HUDEP-2 (cell line): ENCODE measurements at regions not wholly inside any gene's neighbourhood (a gene's known extent, or its start where the extent isn't known, plus 50 kb on each side); places are given as distances from the start of the nearest gene placed in this dataset.

Experiments used
- DNase-seq, 76 experiments: peaks; one replicate each; lab custom pipeline; 2025; ENCODE audit not compliant: unreplicated experiment in 76 of 76; lab: John Stamatoyannopoulos, UW

DNA sequence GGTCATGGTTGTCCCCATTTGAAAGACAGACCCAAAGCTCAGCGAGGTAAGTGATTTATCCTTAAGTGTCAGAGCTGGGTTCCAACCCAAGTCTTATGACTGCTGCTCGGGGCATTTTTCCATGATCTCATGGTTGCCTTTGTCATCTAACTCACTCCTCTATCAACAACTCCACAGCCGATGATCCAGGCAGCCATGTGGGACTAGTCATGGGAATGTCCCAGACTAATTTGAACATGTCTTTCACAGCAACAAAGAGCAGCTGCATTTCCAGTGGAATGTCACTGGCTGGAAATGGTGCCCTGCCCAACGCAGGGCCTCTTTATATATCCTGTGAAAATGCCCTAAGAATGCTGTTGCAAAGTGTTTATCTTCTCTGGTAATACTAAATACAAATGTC, 284.8 kb upstream of the PPARGC1A start:
- no peak for DNase-seq

DNA sequence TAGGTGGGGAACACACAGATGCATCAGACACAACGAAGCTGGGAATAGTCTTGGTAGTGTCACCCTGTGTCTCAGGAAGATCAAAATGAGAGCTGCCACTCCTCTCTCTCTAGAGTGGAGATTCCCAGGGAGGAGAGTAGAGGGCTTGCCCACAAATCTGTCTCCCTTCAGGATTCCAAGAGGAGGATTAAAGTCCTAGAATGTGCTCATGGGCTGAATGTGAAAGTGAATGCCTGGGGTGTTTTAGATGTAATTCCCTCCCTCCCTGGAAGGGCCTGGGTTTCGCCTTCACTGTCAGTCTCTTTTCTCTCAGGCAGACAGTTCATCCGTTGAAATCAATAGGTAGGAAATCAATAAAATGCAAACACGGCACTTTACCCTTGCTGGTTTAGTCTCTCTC, 282.6 kb upstream of the PPARGC1A start:
- DNase-seq, result no peak

DNA sequence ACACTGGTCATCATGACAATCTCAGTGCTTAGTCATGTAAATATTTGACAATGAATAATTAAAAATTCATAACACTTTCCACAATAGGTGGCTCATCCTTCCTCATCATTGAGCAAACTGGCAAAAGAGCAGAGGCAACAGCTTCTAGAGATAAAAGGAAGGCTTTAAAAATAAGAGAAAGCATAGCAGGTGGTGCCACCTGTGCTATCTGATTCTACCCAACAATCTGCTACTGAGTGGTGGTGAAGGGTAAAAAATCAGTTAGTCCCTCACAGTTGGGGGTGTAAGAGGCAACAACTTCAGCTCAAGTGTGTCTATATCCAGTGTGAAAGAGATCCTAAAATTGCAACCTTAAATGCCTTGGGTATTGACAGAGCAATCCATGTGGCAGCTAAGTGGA, 280.1 kb upstream of the PPARGC1A start:
- DNase-seq, result no peak

DNA sequence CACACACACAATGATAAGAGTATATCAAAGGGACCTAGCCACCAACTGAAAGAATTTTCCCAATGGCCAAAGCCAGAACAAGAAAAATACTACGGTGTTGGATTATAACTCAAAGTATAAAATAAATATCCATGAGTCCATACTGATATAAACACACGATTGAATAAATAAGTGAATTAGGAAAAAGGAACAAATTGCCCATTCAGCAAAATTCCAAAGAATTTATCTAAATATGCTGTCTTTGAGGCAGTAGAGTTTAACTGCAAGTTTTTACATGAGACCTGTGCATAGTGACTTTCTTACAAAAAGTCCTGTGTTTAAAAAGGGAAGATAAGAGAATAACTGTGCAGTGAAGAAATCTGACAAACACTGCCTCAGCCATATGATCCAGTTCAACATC, 278.8 kb upstream of the PPARGC1A start:
- DNase-seq, result no peak

DNA sequence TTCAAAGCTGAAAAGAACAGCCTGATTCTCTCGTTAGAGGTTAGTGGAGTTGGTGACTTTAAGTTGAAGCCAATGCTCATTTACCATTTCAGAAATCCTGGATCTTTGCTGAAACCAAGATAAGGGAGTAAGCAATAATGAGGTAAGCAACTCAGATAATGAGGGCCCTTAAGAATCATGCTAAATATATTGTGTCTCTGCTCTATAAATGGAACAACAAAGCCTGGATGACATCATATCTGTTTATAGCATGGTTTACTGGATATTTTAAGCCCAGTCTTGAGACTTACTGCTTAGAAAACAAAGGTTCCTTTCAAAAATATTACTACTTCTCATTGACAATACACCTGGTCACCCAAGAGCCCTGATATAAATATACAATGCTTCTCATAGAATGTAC, 276.7 kb upstream of the PPARGC1A start:
- no peak for DNase-seq

DNA sequence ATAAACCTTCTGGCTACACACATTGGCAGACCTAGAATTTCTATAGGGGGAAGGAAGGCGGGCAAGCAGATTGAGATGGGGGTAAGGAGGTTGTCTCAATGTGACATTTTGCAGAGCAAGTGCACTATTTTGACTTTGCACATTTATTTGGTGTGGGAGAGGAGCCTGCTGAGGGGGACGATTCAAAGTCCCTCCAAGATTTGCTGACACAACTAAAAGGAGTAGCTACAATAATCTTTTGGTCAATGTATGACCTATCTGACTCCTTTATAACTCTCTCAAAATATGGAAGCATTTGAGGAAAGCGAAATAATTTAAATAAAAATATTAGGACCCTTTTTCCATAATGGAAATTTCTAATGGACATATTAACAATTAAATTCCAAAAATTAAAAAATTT, 274.9 kb upstream of the PPARGC1A start:
- no peak for DNase-seq

DNA sequence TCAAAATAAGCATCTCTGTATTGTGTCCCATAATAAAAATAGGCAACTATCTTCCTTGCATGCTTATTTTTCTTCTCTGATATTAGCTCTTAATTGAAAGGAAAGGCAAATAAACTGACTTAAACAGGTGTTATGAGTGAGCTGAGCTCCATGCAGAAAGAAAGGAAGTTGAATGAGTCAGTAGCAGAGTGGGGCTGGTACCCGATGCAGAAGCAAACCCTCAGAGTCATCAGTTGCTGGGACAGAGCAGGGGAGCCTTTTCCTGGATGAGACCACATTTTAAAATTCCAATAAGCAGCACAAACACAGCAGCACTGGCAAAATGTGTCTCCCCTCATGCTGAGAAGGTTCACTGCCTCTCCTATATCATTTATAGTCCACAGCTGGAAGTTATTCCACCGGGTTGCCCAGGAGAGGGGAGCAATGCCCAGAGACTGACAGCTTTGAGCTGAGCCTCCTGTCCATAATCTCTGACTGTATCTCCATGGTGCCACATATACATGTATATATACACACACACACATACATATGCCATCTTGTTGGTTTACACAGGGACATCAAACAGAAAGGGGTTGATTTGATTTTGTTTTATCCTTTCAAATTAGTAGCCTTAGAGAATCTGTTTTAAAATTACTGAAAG, 274.3 kb upstream of the PPARGC1A start:
- no peak for DNase-seq

DNA sequence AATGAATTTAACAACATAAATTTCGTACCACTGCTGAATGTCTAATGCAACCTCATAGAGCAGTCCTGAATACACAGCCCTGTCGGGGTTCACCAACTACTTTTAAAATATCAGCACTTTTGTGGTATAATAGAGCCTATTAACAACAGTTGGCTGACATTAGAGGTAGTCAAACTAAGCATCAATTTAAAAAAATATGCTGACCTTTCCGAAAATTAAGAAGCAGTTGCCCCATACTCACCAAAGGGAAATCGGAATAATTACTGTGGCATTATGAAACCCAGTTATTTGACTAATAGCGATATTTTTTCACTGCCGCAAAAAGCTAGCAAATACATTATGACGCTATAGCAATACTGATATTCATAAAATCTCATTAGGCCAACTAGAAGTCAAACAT, 273.5 kb upstream of the PPARGC1A start:
- no peak for DNase-seq

DNA sequence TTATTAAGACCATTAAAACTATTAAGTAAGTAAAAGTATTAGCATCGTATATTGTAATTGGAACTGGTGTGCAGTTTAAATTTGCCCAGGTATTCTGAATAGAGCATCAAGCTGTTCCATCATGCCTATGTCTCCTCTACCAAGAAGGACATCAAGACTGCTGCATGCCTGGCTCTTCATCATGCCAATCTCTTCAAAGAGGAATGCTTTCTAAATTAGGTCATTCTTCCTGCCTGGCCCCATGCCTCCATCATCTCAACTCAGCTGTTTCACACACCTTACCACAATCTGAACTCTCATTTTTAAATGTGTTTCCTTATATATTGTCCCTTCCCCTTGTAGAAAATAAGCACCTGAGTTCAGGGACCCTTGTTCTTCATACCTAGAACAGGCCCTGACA, 270.5 kb upstream of the PPARGC1A start:
- no peak for DNase-seq

DNA sequence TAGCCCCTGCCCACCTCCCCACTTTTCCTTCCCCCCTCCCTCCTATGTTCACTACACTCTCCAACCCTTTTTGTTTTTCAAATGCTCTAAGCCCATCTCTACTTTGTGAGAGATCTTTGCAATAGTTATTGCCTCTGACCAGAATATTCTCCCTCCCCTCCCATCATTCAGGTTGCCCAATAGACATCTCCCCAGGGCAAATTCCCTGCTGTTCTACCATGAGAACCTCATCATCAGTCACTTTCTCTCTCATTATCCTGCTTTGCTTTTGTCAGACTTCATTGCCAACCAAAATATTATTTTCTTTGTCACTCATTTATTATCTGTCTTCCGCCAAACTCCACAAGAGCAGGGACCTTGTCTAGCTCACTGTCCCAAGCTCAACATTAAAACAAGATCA, 268.2 kb upstream of the PPARGC1A start:
- DNase-seq, result no peak

DNA sequence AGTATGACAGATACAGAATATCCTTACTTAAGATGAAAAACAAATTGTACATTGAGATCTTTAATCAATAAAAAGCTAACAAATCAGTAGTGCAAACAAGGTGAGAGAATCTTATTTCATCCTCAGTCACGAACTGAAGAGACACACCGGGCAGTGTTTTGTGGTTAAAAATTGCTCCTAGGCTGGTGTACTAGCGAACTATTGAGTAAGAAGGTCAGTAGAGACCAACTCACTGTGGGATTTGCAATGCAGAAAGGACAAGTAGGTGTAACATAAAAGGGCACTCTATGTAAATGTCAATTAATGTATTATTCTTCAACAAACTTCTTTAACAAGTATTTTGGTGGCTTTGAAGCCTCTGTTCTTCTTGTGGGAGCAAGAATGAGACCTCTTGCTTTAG, 260.2 kb upstream of the PPARGC1A start:
- DNase-seq, result no peak

DNA sequence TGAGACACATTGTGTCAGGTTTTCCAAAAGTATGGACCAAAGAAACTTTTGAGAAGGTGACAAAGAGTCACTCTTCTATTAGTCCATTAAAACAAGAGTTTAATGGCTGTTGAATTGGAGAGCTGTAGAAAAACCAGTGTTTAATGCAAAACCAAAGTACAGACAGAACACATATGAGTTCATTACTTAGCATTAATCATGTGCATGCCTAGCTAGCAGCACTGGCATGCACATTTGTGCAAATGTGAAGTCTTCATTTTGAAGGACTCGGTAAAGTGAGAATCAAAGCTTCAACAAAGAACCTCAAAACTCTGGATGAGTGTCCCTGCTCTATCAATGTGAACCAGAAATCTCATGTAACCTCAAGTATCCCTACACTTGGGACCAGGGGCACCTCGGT, 256.3 kb upstream of the PPARGC1A start:
- DNase-seq, result no peak

DNA sequence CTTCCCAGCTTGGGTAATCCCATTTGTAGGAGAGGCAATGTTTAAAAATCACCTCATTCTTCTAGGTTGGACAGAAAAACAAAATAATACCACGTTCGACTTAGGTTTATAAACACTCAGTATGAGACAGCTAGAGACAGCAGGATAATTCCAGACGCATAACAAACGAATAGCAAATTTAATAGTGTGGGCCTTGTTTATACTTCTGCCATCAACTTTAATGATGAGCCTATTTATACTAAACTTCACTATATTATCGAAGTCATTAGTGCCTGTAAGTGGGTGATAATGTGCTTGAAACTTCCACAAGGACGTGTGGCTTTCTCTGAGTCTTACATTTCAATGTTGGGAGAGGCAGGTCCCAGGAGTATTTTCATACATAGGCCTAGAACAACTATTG, 255.7 kb upstream of the PPARGC1A start:
- DNase-seq, result no peak

DNA sequence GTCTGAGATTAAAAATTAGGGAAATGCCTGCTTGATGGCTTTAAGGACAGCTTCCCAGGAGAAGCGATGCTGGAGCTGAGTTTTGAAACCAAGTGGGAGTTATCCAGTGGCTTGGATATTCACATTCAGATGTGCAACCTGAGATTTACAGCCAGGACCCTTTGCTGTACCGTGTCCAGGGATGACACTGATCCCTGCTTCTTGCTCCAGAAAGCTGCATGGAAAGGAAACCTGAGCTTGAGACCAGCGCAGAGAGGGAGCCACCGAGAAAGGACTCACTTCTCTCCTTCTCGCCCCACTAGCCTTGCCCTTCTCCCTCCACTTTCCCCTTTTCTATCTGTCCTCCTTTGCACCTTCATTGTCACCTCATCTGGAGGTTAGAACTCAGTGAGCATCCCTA, 254.5 kb upstream of the PPARGC1A start:
- no peak for DNase-seq

DNA sequence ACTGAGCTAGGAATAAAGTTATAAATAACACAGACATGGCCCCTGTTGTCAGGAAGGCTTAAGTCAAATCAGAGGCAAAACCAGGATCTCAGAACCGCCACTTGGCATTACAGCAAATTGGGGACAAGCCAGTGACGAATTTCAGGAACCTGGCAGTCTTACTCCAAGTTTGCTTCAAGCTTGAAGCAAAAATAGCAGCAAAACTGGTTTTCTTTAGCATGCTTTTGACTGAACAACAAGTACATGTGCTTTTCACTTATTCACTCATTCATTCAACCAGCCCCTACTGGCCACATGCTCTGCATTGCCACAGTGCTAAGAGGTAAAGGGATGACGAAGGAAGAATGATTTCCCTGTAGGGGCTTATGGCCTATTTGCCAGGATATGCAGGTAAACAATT, 253.9 kb upstream of the PPARGC1A start:
- DNase-seq, result no peak

DNA sequence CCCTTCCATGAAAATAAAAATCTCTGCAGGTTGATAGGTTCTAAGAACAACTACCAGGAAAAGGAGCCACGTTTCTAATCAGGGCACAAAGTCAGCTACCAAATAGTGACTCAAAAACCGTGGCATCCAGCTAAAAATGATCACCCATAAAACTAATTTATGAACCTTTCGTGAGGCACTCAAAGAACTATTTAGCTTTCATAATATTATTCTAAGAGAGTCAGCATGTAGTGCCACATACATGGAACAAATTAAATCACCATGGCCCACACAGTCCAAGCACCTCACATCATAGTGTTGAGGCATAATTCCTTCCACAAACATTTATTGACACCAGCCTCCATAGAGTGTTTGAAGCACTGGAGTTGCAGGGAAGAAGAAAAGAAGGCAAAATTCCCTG, 252.0 kb upstream of the PPARGC1A start:
- no peak for DNase-seq

DNA sequence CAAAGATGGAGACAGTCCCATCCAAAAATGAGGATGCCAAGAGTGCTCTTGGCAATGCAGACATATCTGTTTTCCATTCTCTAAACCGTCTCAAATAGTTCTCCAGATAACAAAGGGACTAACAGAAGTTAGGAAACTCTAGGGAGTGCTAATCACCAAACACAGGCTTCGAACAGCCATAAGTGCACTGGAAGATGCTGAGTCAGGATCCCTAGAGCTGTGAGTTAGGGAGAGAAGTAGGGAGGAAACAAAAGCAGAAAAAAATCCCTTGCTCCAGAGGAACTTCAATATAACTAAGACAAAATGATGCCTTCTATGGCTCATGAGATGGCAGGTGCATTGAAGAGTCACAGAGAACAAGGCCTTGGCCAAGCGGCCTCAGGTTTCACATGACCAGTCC, 251.0 kb upstream of the PPARGC1A start:
- DNase-seq, result no peak

DNA sequence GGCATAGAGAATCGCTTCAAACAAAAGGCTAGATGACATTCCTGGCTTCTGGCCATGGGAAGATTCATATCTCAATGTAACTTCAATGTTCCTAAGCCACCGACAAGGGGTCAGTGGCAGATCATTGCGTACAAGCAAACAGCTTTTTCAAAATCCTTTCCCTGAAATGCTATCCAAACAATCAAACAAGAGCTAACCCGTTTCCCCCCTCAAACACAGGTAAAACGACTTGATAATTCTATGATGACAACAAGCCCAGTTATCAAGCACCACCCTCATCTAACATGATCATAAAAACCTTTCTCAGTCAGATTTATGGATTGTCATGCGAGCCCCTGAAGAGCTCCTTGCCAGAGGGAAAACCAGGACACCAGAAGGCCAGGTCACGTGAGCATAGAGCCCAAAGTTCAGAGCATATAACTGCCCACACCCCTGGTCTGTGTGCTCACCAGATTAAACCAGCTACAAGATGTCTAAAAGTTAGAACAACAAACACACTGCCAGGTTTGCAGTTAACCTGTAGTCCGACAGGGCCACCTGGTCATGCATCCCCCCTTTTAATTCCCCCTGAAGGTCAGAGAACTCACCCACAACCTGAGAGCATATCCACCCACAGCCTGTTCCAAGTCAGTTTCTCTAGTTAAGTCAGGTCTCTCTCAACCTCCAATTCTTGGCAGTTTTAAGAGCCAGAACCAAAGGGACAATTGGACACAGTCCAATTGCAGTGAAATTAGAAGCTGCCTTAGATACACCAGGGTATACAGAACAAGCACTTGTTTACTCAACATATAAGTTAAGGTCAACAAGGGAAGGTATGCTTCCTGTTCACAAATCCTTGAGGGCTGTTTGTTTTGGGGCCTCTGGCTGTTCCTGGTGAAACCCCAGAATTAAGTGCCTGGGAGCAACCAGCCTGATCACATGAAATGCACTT, 248.1 kb upstream of the PPARGC1A start:
- DNase-seq, result no peak

DNA sequence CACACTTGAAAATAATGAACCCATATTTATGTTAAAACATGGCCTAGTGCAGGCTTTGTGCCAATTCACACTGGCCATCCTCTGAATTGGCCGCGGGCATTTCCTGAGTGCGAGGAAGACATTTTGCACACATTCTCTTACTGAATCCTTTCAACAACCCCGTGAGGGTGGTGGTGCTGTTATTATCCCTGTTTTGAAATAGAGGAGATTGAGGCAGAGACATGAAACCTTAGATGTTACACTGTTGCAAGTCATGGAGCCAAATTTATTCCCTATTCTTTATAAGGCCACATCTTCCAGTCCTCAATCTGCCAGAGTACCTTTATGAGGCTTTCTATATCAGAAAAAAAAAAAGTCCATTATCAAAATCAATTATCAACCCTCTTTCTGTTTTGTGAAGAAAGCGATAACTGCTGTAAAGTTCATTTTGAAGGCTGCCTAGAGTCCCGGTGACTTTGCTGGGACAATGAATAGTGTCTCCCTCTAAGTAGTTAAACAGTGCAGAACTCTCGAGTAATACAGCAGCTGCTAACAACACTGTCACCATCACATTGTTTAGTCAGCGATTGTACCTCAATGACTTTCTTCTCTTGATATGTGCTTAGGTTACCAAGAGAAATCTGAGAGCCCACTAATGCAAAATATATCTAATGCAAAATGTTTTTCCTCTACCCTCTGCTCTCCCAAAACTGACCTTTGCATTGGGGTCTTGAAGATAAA, 242.3 kb upstream of the PPARGC1A start:
- no peak for DNase-seq

DNA sequence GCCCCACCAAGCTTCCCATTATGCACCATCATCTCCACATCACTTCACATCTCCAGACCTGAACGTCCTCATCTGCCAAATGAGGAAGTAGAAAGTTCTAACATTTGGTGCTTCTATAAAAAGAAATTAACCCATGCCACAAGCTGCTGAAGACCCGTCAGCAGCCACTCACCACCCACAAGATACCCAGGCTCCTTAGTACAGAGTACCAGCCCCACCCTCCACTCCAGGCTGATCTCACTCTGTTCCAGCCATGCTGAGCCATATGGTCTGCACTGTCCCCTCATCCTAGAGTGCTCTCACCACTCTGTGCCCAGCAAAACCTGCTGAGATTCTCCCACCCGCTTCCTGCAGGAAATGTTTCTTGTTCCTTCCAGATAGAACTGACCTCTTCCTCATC, 240.8 kb upstream of the PPARGC1A start:
- DNase-seq, result no peak

DNA sequence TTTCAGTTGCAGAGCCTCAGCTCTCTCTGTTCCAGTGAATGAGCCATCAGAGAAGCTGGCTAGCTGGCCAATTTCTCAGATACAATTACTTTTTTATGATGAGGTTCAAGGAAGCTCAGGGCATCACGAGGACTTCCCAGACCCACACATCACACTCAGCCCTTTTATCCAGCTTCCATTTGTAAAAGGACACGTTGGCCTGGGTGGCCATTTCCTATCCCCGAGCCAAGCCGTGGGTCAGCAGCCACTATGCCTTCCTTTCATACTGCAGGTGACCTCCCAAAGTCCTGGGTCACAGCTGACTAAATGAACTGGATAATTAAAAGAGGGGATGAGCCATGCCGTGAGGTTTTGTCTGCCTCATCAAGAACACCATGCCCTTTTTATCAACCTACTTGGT, 236.9 kb upstream of the PPARGC1A start:
- DNase-seq, result no peak
